Brain microvascular endothelial cell (primary cell): ENCODE measurements at regions not wholly inside any gene's neighbourhood (a gene's known extent, or its start where the extent isn't known, plus 50 kb on each side); places are given as distances from the start of the nearest gene placed in this dataset.

Experiments
- DNase-seq: peaks from one replicate; pipeline ENCODE4 v3.0.0-alpha.2; 2020
- H3K27ac ChIP-seq: fragments of 250-450 bp; sonication (Bioruptor Pico); 2 replicates; pipeline ENCODE4 v1.5.1; 2020; ENCODE audit warnings: mild to moderate bottlenecking, moderate library complexity
- H3K27me3 ChIP-seq: fragments of 250-450 bp; sonication (Bioruptor Pico); replicated peaks from 2 replicates; pipeline ENCODE4 v1.5.1; 2020; ENCODE audit warnings: mild to moderate bottlenecking
- H3K36me3 ChIP-seq: fragments of 250-450 bp; sonication (Bioruptor Pico); replicated peaks from 2 replicates; pipeline ENCODE4 v1.5.1; 2020; ENCODE audit warnings: mild to moderate bottlenecking
- H3K4me3 ChIP-seq: 2 replicates; pipeline ENCODE4 v1.5.1; 2011; ENCODE audit warnings: low read depth, mild to moderate bottlenecking, control low read depth, low read length, moderate library complexity
- in situ Hi-C: cut with HindIII; loops from 2 replicates; pipeline ENCODE4 v1.10.0; 2017; ENCODE audit warnings: low sequenced_read_pairs, low pct_ligation_motif_present
- TF ChIP-seq, protein P1 (sequence below): IDR thresholded peaks from 2 replicates; pipeline ENCODE4 v1.5.1; 2011; ENCODE audit warnings: low read depth, mild to moderate bottlenecking, moderate library complexity, low read length, control low read depth, inconsistent platforms; ENCODE audit errors: missing control alignments

DNA sequence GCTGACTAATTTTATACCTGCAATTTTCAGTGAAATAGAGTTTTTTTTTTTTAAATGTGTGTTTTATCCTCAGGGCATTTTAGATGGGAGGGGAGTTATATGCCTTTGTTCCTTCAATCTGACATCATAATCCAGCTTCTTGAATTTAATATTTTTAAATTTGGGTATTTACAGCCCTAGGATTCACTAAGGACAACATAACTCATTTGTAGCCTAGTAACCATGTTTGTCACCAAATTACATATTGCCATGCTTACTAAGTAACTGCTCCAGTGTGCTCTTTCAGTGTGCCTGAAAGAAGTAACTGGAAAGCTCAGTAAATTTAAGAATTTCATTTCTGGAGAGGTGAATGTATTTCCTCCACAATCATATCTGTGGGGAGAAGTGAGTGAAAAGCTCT is 56.8 kb upstream of the DGKB start:
- H3K4me3 ChIP-seq = no peak overlapping the region
- in situ Hi-C loops = no loop called here
- H3K27me3 ChIP-seq = no peaks in the 10 kb centered on the region
- TF ChIP-seq, protein P1, sequence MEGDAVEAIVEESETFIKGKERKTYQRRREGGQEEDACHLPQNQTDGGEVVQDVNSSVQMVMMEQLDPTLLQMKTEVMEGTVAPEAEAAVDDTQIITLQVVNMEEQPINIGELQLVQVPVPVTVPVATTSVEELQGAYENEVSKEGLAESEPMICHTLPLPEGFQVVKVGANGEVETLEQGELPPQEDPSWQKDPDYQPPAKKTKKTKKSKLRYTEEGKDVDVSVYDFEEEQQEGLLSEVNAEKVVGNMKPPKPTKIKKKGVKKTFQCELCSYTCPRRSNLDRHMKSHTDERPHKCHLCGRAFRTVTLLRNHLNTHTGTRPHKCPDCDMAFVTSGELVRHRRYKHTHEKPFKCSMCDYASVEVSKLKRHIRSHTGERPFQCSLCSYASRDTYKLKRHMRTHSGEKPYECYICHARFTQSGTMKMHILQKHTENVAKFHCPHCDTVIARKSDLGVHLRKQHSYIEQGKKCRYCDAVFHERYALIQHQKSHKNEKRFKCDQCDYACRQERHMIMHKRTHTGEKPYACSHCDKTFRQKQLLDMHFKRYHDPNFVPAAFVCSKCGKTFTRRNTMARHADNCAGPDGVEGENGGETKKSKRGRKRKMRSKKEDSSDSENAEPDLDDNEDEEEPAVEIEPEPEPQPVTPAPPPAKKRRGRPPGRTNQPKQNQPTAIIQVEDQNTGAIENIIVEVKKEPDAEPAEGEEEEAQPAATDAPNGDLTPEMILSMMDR = no peak
- DNase-seq = no peak
- no peak overlapping the region for H3K27ac ChIP-seq
- H3K36me3 ChIP-seq = no peaks in the 10 kb centered on the region

GRCh38 chr7:14954035-14954434 is 51.5 kb upstream of the DGKB start:
- Histone ChIP-seq H3K27ac (no peak overlapping the region), H3K4me3 (no peak overlapping the region), H3K27me3 (no peaks in the 10 kb centered on the region), H3K36me3 (no peaks in the 10 kb centered on the region)
- in situ Hi-C loops = no loop called here
- no peak for DNase-seq
- TF ChIP-seq, protein P1 = no peak
